Natural killer cell (primary cell): ENCODE measurements at regions not wholly inside any gene's neighbourhood (a gene's known extent, or its start where the extent isn't known, plus 50 kb on each side); places are given as distances from the start of the nearest gene placed in this dataset.

Source experiments
- ATAC-seq, 3 donors: fragments of 150-1000 bp in 2 of 3; fragments of 200-7000 bp in 1 of 3; cut with Tn5 transposase; 1 replicate in 1 of 3; 2 replicates in 2 of 3; pipeline ENCODE4 v1.10.0; 2021; ENCODE audit warnings: mild to moderate bottlenecking in 2 of 3, moderate library complexity in 2 of 3
- DNase-seq, 2 donors: peaks; one replicate each; pipeline versions ENCODE4 v3.0.0 to v3.0.0-alpha.2; 2013 to 2021; ENCODE audit warnings: mixed read lengths in 1 of 2
- H3K27ac ChIP-seq: one replicate; pipeline ENCODE4 v1.5.1; 2013; ENCODE audit warnings: mild to moderate bottlenecking, low read length
- H3K27me3 ChIP-seq: one replicate; pipeline ENCODE4 v1.6.1; 2013; ENCODE audit warnings: low read length; ENCODE audit not compliant: control insufficient read depth, insufficient read depth
- H3K36me3 ChIP-seq: one replicate; pipeline ENCODE4 v1.6.1; 2013; ENCODE audit warnings: low read length; ENCODE audit not compliant: control insufficient read depth, insufficient read depth
- H3K4me1 ChIP-seq: one replicate; pipeline ENCODE4 v1.6.1; 2013; ENCODE audit warnings: low read length; ENCODE audit not compliant: control insufficient read depth, insufficient read depth
- H3K4me3 ChIP-seq: one replicate; pipeline ENCODE4 v1.5.1; 2013; ENCODE audit warnings: low read length
- H3K9me3 ChIP-seq: one replicate; pipeline ENCODE4 v1.6.1; 2013; ENCODE audit warnings: low read length; ENCODE audit not compliant: control insufficient read depth, insufficient read depth
- H3K27ac Mint-ChIP-seq, 2 donors: one replicate each; pipeline ENCODE4 v1.8.0; 2022; ENCODE audit warnings: mild to moderate bottlenecking in 2 of 2, mixed read lengths in 2 of 2, moderate library complexity in 1 of 2
- H3K27me3 Mint-ChIP-seq, 2 donors: one replicate each; pipeline ENCODE4 v1.8.0; 2022; ENCODE audit warnings: low read depth in 2 of 2, mixed read lengths in 2 of 2
- H3K36me3 Mint-ChIP-seq: one replicate; pipeline ENCODE4 v1.8.0; 2022; ENCODE audit warnings: mixed read lengths
- H3K4me1 Mint-ChIP-seq, 2 donors: one replicate each; pipeline ENCODE4 v1.8.0; 2022; ENCODE audit warnings: mixed read lengths in 2 of 2
- H3K4me3 Mint-ChIP-seq: one replicate; pipeline ENCODE4 v1.8.0; 2022; ENCODE audit warnings: mild to moderate bottlenecking, moderate library complexity, mixed read lengths
- H3K9me3 Mint-ChIP-seq, 2 donors: one replicate each; pipeline ENCODE4 v1.8.0; 2022; ENCODE audit warnings: mixed read lengths in 2 of 2
- WGBS: methylation state at CpG from one replicate; pipeline ENCODE4 v1.1.7; 2013; ENCODE audit warnings: missing lambda C conversion rate; ENCODE audit not compliant: insufficient coverage; 5-methylcytosine and 5-hydroxymethylcytosine counted together
- intact Hi-C: fragments of 100-400 bp; cut with micrococcal nuclease; formaldehyde crosslinking; loops from one replicate; pipeline ENCODE4 v1.14.2; 2022
- TF ChIP-seq, protein P1 (sequence below): fragments of 200-600 bp; IDR thresholded peaks from one replicate; pipeline ENCODE4 v1.8.0; 2022; ENCODE audit warnings: antibody characterized with exemption

DNA sequence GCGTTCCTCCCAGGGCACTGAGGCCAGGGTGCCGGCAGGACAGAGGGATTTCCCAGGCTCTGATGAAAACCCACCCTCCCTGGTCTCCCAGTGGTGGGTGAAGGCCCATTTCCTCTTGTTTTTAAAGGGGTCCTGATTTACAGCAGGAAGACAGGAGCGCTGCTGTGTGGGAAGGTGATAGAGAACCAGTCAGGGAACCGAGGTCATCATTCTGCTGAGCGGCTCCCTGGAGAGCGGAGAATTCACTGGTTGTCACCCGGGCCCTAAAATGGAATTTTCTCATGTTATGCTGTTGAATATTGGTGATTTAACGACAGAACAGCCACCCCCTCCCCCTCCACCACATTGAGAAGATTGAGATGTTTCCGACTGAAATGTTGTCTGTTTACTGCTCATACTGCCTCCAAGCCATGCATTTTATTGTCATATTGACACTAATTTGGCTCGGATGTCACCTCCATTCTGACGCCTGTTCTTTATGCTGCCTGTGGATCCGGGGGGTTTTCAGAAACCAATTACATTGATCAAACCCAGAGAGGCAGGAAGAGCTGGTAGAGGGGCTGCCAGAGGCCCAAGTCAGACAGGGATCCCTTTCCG is 225.2 kb downstream of the GLI2 start:
- H3K36me3 ChIP-seq, result no peaks in the 10 kb centered on the region
- DNase-seq, result no peak
- no peak overlapping the region for H3K4me3 ChIP-seq
- H3K4me3 Mint-ChIP-seq, result no peak overlapping the region
- H3K9me3 Mint-ChIP-seq, result no peaks in the 10 kb centered on the region
- 86% methylated on average over 13 of the region's 13 CpGs for WGBS
- H3K36me3 Mint-ChIP-seq, result no peaks in the 10 kb centered on the region
- H3K4me1 Mint-ChIP-seq, result peaks cover 0 to 4% of the 10 kb centered on the region in 2 donors
- no peak overlapping the region for H3K27ac Mint-ChIP-seq
- intact Hi-C loops, result no loop called here
- no peaks in the 10 kb centered on the region for H3K4me1 ChIP-seq
- H3K9me3 ChIP-seq, result no peaks in the 10 kb centered on the region
- no peaks in the 10 kb centered on the region for H3K27me3 ChIP-seq
- ATAC-seq, result no peak
- TF ChIP-seq, protein P1, sequence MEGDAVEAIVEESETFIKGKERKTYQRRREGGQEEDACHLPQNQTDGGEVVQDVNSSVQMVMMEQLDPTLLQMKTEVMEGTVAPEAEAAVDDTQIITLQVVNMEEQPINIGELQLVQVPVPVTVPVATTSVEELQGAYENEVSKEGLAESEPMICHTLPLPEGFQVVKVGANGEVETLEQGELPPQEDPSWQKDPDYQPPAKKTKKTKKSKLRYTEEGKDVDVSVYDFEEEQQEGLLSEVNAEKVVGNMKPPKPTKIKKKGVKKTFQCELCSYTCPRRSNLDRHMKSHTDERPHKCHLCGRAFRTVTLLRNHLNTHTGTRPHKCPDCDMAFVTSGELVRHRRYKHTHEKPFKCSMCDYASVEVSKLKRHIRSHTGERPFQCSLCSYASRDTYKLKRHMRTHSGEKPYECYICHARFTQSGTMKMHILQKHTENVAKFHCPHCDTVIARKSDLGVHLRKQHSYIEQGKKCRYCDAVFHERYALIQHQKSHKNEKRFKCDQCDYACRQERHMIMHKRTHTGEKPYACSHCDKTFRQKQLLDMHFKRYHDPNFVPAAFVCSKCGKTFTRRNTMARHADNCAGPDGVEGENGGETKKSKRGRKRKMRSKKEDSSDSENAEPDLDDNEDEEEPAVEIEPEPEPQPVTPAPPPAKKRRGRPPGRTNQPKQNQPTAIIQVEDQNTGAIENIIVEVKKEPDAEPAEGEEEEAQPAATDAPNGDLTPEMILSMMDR, result no peak
- H3K27ac ChIP-seq, result no peak overlapping the region
- H3K27me3 Mint-ChIP-seq, result no peaks in the 10 kb centered on the region

DNA sequence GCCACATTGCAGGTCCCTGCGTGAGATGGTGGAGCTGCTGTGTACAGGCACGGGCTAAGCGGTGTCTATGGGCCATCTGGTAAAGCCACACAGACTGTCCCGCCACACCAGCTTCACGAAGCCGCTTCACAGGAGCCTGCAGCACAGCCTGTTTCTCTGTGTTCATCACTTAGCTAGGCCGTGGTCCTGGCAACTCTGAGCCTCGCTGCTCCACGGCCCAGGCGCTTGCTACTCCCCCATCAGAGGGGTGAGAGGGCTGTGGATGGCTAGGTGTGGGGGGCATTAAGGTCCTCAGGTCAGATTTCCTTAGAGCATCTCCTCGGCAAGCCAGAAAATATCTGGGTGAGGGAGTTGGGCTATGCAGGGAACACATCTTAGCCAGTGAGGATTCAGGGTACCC is 225.7 kb downstream of the GLI2 start:
- H3K9me3 Mint-ChIP-seq, result no peaks in the 10 kb centered on the region
- H3K4me1 Mint-ChIP-seq, result peaks cover 0 to 4% of the 10 kb centered on the region in 2 donors
- ATAC-seq, result no peak
- no peak overlapping the region for H3K4me3 ChIP-seq
- H3K36me3 Mint-ChIP-seq, result no peaks in the 10 kb centered on the region
- DNase-seq, result no peak
- no peak overlapping the region for H3K4me3 Mint-ChIP-seq
- H3K27ac Mint-ChIP-seq, result no peak overlapping the region
- H3K4me1 ChIP-seq, result no peaks in the 10 kb centered on the region
- intact Hi-C loops, result no loop called here
- 71% methylated on average over 11 of the region's 11 CpGs for WGBS
- no peaks in the 10 kb centered on the region for H3K27me3 ChIP-seq
- H3K27ac ChIP-seq, result no peak overlapping the region
- no peaks in the 10 kb centered on the region for H3K9me3 ChIP-seq
- no peaks in the 10 kb centered on the region for H3K27me3 Mint-ChIP-seq
- TF ChIP-seq, protein P1, result no peak
- no peaks in the 10 kb centered on the region for H3K36me3 ChIP-seq

DNA sequence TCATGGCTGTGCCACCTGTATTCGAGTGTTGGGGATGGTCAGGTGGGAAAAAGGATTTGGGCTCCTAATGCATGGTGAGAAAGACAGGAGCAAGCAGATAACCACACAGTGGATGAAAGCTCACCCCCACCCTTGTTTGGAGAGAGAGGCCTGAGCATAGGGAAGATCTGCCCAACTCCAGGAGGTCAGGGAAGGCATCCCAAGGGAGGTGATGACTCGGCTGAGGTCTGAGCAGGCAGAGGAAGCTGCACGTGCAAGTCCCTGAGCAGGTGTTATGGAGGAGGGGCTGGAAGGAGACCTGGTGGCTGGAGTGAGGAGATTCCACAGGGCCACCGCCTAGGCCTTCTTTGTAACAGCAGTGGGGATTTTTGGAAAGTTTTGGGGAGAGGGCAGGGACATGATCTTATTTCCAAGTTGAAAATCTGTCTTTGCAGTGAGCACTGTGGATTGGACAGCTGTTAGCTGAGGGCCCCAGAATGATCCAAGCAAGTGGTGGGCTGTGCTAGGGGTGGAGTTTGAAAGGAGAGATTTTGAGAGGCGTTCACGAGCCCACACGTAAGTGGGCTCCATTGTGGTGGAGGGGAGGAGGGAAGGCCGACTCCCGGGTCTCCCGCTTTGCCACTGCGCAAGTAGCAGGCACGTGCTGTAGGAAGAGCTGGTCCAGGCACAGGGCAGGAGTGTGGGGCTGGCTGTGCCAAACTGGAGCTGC is 228.5 kb downstream of the GLI2 start:
- H3K4me1 Mint-ChIP-seq, result peaks cover 0 to 4% of the 10 kb centered on the region in 2 donors
- H3K4me3 ChIP-seq, result no peak overlapping the region
- no peaks in the 10 kb centered on the region for H3K9me3 Mint-ChIP-seq
- intact Hi-C loops, result no loop called here
- H3K27ac Mint-ChIP-seq, result no peak overlapping the region
- no peaks in the 10 kb centered on the region for H3K36me3 Mint-ChIP-seq
- H3K27ac ChIP-seq, result no peak overlapping the region
- no peaks in the 10 kb centered on the region for H3K4me1 ChIP-seq
- DNase-seq, result no peak
- no peaks in the 10 kb centered on the region for H3K9me3 ChIP-seq
- no peaks in the 10 kb centered on the region for H3K27me3 ChIP-seq
- TF ChIP-seq, protein P1, result no peak
- 87% methylated on average over 12 of the region's 12 CpGs for WGBS
- no peaks in the 10 kb centered on the region for H3K36me3 ChIP-seq
- no peak for ATAC-seq
- H3K4me3 Mint-ChIP-seq, result no peak overlapping the region
- no peaks in the 10 kb centered on the region for H3K27me3 Mint-ChIP-seq

GRCh38 chr2:120964819-120965218 is 229.2 kb downstream of the GLI2 start:
- TF ChIP-seq, protein P1, result no peak
- H3K36me3 Mint-ChIP-seq, result no peaks in the 10 kb centered on the region
- no peaks in the 10 kb centered on the region for H3K27me3 Mint-ChIP-seq
- H3K4me1 Mint-ChIP-seq, result peaks cover 0 to 4% of the 10 kb centered on the region in 2 donors
- intact Hi-C loops, result no loop called here
- DNase-seq (no peak), ATAC-seq (no peak)
- no peaks in the 10 kb centered on the region for H3K9me3 Mint-ChIP-seq
- H3K27ac Mint-ChIP-seq, result no peak overlapping the region
- 85% methylated on average over 2 of the region's 2 CpGs for WGBS
- Histone ChIP-seq H3K27me3 (no peaks in the 10 kb centered on the region), H3K4me1 (no peaks in the 10 kb centered on the region), H3K36me3 (no peaks in the 10 kb centered on the region), H3K4me3 (no peak overlapping the region), H3K27ac (no peak overlapping the region), H3K9me3 (no peaks in the 10 kb centered on the region)
- H3K4me3 Mint-ChIP-seq, result no peak overlapping the region
